ENCODE measurements at regions not wholly inside any gene's neighbourhood (a gene's known extent, or its start where the extent isn't known, plus 50 kb on each side); places are given as distances from the start of the nearest gene placed in this dataset.

- in situ Hi-C loops (cut with MboI; ENCODE audit: low pct_unique_long_range_greater_than_20kb, low sequenced_read_pairs): no loop called here
- DNase-seq: no peak
Measured at GRCh38 chr20:54872440-54872839, 397.0 kb downstream of the DOK5 start.

GRCh38 chr20:54869765-54870164, 394.4 kb downstream of the DOK5 start:
- in situ Hi-C loops (cut with MboI; ENCODE audit: low pct_unique_long_range_greater_than_20kb, low sequenced_read_pairs): no loop called here
- no peak for DNase-seq

- in situ Hi-C loops (cut with MboI; ENCODE audit: low pct_unique_long_range_greater_than_20kb, low sequenced_read_pairs): no loop called here
- no peak for DNase-seq
Measured at GRCh38 chr20:54865273-54865672, 389.9 kb downstream of the DOK5 start.

- DNase-seq: no peak
- in situ Hi-C loops (cut with MboI; ENCODE audit: low pct_unique_long_range_greater_than_20kb, low sequenced_read_pairs): no loop called here
Measured at GRCh38 chr20:54860716-54861115, 385.3 kb downstream of the DOK5 start.

- in situ Hi-C loops (cut with MboI; ENCODE audit: low pct_unique_long_range_greater_than_20kb, low sequenced_read_pairs): no loop called here
- DNase-seq: no peak
Measured at GRCh38 chr20:54856202-54856601, 380.8 kb downstream of the DOK5 start.

- in situ Hi-C loops (cut with MboI; ENCODE audit: low pct_unique_long_range_greater_than_20kb, low sequenced_read_pairs): no loop called here
- DNase-seq: no peak
Measured at GRCh38 chr20:54849741-54850140, 374.3 kb downstream of the DOK5 start.

- DNase-seq: no peak
- in situ Hi-C loops (cut with MboI; ENCODE audit: low pct_unique_long_range_greater_than_20kb, low sequenced_read_pairs): no loop called here
Measured at GRCh38 chr20:54848984-54849538, 373.7 kb downstream of the DOK5 start.

- DNase-seq: no peak
- in situ Hi-C loops (cut with MboI; ENCODE audit: low pct_unique_long_range_greater_than_20kb, low sequenced_read_pairs): no loop called here
Measured at GRCh38 chr20:54848262-54848661, 372.9 kb downstream of the DOK5 start.

- no peak for DNase-seq
- in situ Hi-C loops (cut with MboI; ENCODE audit: low pct_unique_long_range_greater_than_20kb, low sequenced_read_pairs): no loop called here
Measured at GRCh38 chr20:54846948-54847347, 371.6 kb downstream of the DOK5 start.

- DNase-seq: no peak
- in situ Hi-C loops (cut with MboI; ENCODE audit: low pct_unique_long_range_greater_than_20kb, low sequenced_read_pairs): no loop called here
Measured at GRCh38 chr20:54844346-54844745, 369.0 kb downstream of the DOK5 start.

- no peak for DNase-seq
- in situ Hi-C loops (cut with MboI; ENCODE audit: low pct_unique_long_range_greater_than_20kb, low sequenced_read_pairs): no loop called here
Measured at GRCh38 chr20:54843865-54844264, 368.5 kb downstream of the DOK5 start.

GRCh38 chr20:54843431-54843830, 368.0 kb downstream of the DOK5 start:
- DNase-seq: no peak
- in situ Hi-C loops (cut with MboI; ENCODE audit: low pct_unique_long_range_greater_than_20kb, low sequenced_read_pairs): no loop called here

- in situ Hi-C loops (cut with MboI; ENCODE audit: low pct_unique_long_range_greater_than_20kb, low sequenced_read_pairs): no loop called here
- DNase-seq: no peak
Measured at GRCh38 chr20:54839224-54839623, 363.8 kb downstream of the DOK5 start.

- no peak for DNase-seq
- in situ Hi-C loops (cut with MboI; ENCODE audit: low pct_unique_long_range_greater_than_20kb, low sequenced_read_pairs): no loop called here
Measured at GRCh38 chr20:54837226-54837625, 361.8 kb downstream of the DOK5 start.

GRCh38 chr20:54822386-54822785, 347.0 kb downstream of the DOK5 start:
- no peak for DNase-seq
- in situ Hi-C loops (cut with MboI; ENCODE audit: low pct_unique_long_range_greater_than_20kb, low sequenced_read_pairs): no loop called here

- in situ Hi-C loops (cut with MboI; ENCODE audit: low pct_unique_long_range_greater_than_20kb, low sequenced_read_pairs): no loop called here
- no peak for DNase-seq
Measured at GRCh38 chr20:54820392-54820791, 345.0 kb downstream of the DOK5 start.

GRCh38 chr20:54806462-54806861, 331.1 kb downstream of the DOK5 start:
- in situ Hi-C loops (cut with MboI; ENCODE audit: low pct_unique_long_range_greater_than_20kb, low sequenced_read_pairs): no loop called here
- DNase-seq: no peak

GRCh38 chr20:54794874-54795273, 319.5 kb downstream of the DOK5 start:
- in situ Hi-C loops (cut with MboI; ENCODE audit: low pct_unique_long_range_greater_than_20kb, low sequenced_read_pairs): no loop called here
- no peak for DNase-seq

- in situ Hi-C loops (cut with MboI; ENCODE audit: low pct_unique_long_range_greater_than_20kb, low sequenced_read_pairs): no loop called here
Measured at GRCh38 chr20:54794110-54794509, 318.7 kb downstream of the DOK5 start.

GRCh38 chr20:54793291-54793992, 318.0 kb downstream of the DOK5 start:
- DNase-seq: no peak
- in situ Hi-C loops (cut with MboI; ENCODE audit: low pct_unique_long_range_greater_than_20kb, low sequenced_read_pairs): no loop called here

More at GRCh38 chr20:54794110-54794509, 318.7 kb downstream of the DOK5 start:
- DNase-seq: no peak

- in situ Hi-C loops (cut with MboI; ENCODE audit: low pct_unique_long_range_greater_than_20kb, low sequenced_read_pairs): no loop called here
- DNase-seq: no peak
Measured at GRCh38 chr20:54792688-54793087, 317.3 kb downstream of the DOK5 start.

Data from KBM-7 (cell line).